Esophagus muscularis mucosa (tissue), 4 donors: ENCODE measurements at regions not wholly inside any gene's neighbourhood (a gene's known extent, or its start where the extent isn't known, plus 50 kb on each side); places are given as distances from the start of the nearest gene placed in this dataset.
A peak's percentile ranks its signal among the peaks of the same experiment; 100 is the strongest.

Source experiments
- DNase-seq: peaks from one replicate; pipeline ENCODE4 v3.0.0-alpha.2; 2017; ENCODE audit errors: extremely low spot score
- H3K27ac ChIP-seq, 4 donors: fragments of 200-600 bp; sonication (generic); replicated peaks in 1 of 4; 1 replicate in 3 of 4; 2 replicates in 1 of 4; pipeline ENCODE4 v1.5.1; 2016 to 2019; ENCODE audit warnings: mild to moderate bottlenecking in 1 of 4
- H3K27me3 ChIP-seq, 4 donors: fragments of 200-600 bp; sonication (generic); one replicate each; pipeline versions ENCODE4 v1.5.1 to v1.6.0; 2016 to 2019
- H3K36me3 ChIP-seq, 4 donors: fragments of 200-600 bp; sonication (generic); one replicate each; pipeline ENCODE4 v1.5.1; 2016 to 2019
- H3K4me1 ChIP-seq, 4 donors: fragments of 200-600 bp; sonication (generic); one replicate each; pipeline ENCODE4 v1.5.1; 2016 to 2019
- H3K4me3 ChIP-seq, 4 donors: fragments of 200-600 bp; sonication (generic); 1 replicate in 2 of 4; 2 replicates in 2 of 4; pipeline ENCODE4 v1.5.1; 2016 to 2019; ENCODE audit warnings: mild to moderate bottlenecking in 4 of 4, moderate library complexity in 1 of 4
- H3K9me3 ChIP-seq, 4 donors: fragments of 200-600 bp; sonication (generic); 1 replicate in 3 of 4; 2 replicates in 1 of 4; pipeline ENCODE4 v1.5.1; 2016 to 2019
- EP300 ChIP-seq: sonication (generic); formaldehyde crosslinking; IDR thresholded peaks from one replicate; pipeline ENCODE4 v1.6.1; 2017; ENCODE audit warnings: antibody characterized with exemption
- POLR2A ChIP-seq: fragments of 450-650 bp; IDR thresholded peaks from one replicate; pipeline ENCODE4 v1.6.1; 2017; ENCODE audit warnings: antibody characterized with exemption, moderate library complexity, mild to moderate bottlenecking, low read depth
- POLR2AphosphoS5 ChIP-seq, 2 donors: sonication (generic); formaldehyde crosslinking; IDR thresholded peaks; one replicate each; pipeline ENCODE4 v1.6.1; 2017; ENCODE audit warnings: antibody characterized with exemption in 2 of 2
- WGBS: methylation state at CpG from one replicate; pipeline ENCODE4 v1.1.5; 2018; 5-methylcytosine and 5-hydroxymethylcytosine counted together
- intact Hi-C: fragments of 100-400 bp; cut with DNase I; formaldehyde crosslinking; loops from one replicate; pipeline ENCODE4 v1.15.1; 2023
- TF ChIP-seq, protein P1 (sequence below), 3 experiments: fragments of 200-600 bp in 2 of 3; fragments of 450-650 bp in 1 of 3; sonication (generic) in 2 of 3; IDR thresholded peaks; one replicate each; pipeline ENCODE4 v1.5.1; 2017 to 2019; ENCODE audit warnings: antibody characterized with exemption in 3 of 3, mild to moderate bottlenecking in 2 of 3, moderate library complexity in 1 of 3

- DNase-seq, result no peak
- Histone ChIP-seq H3K36me3 (no peaks in the 10 kb centered on the region), H3K4me3 (no peak overlapping the region), H3K27me3 (no peaks in the 10 kb centered on the region), H3K9me3 (peaks cover 0 to 12% (median 9%) of the 10 kb centered on the region in 4 donors), H3K4me1 (peaks cover 0 to 18% (median 4%) of the 10 kb centered on the region in 4 donors), H3K27ac (no peak overlapping the region)
- WGBS, result 56% methylated on average over 7 of the region's 7 CpGs
- TF ChIP-seq, protein P1, sequence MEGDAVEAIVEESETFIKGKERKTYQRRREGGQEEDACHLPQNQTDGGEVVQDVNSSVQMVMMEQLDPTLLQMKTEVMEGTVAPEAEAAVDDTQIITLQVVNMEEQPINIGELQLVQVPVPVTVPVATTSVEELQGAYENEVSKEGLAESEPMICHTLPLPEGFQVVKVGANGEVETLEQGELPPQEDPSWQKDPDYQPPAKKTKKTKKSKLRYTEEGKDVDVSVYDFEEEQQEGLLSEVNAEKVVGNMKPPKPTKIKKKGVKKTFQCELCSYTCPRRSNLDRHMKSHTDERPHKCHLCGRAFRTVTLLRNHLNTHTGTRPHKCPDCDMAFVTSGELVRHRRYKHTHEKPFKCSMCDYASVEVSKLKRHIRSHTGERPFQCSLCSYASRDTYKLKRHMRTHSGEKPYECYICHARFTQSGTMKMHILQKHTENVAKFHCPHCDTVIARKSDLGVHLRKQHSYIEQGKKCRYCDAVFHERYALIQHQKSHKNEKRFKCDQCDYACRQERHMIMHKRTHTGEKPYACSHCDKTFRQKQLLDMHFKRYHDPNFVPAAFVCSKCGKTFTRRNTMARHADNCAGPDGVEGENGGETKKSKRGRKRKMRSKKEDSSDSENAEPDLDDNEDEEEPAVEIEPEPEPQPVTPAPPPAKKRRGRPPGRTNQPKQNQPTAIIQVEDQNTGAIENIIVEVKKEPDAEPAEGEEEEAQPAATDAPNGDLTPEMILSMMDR (IDR thresholded peaks at IDR 0.05), result peak; percentile 63 to 73 (median 66)
- no peak for TF ChIP-seq POLR2AphosphoS5 (IDR thresholded peaks at IDR 0.05)
- intact Hi-C loops, result loop anchor here (10.0 kb wide), 1 partner anchor 137 kb away; no protein-coding TSS in a partner anchor
These were observed 318.1 kb downstream of the AEBP2 start for GRCh38 chr12:19757317-19757877.

DNA sequence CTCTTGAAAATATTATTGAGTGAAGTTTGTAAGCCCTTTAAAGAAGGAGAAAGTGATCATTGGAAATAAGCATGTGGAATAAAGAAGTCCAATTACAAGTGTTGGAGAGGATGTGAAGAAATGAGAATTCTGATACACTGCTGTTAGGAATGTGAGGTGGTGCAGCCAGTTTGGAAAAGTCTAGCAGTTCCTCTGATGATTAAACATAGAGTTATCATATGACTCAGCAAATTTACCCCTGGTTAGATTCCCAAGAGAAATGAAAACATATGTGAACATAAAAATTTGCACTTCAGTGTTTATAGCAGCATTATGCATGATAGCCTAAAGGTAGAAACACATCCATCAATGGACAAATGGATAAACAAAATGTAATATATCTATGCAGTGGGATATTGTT, 319.9 kb downstream of the AEBP2 start:
- H3K27me3 ChIP-seq, result no peaks in the 10 kb centered on the region
- H3K27ac ChIP-seq, result no peak overlapping the region
- no peak for TF ChIP-seq EP300
- no peak for TF ChIP-seq POLR2AphosphoS5 (IDR thresholded peaks at IDR 0.05)
- no peak for TF ChIP-seq POLR2A
- TF ChIP-seq, protein P1 (IDR thresholded peaks at IDR 0.05), result no peak
- H3K36me3 ChIP-seq, result no peaks in the 10 kb centered on the region
- no peak overlapping the region for H3K4me3 ChIP-seq
- intact Hi-C loops, result loop anchor here (10.0 kb wide), 1 partner anchor 136 kb away; no protein-coding TSS in a partner anchor
- H3K9me3 ChIP-seq, result no peaks in the 10 kb centered on the region
- DNase-seq, result no peak
- peaks cover 0 to 18% (median 4%) of the 10 kb centered on the region in 4 donors for H3K4me1 ChIP-seq

- no peaks in the 10 kb centered on the region for H3K36me3 ChIP-seq
- no peak for TF ChIP-seq POLR2A
- TF ChIP-seq, protein P1 (IDR thresholded peaks at IDR 0.05), result no peak
- TF ChIP-seq POLR2AphosphoS5 (IDR thresholded peaks at IDR 0.05), result no peak
- no peak for TF ChIP-seq EP300
- H3K27me3 ChIP-seq, result no peaks in the 10 kb centered on the region
- no peaks in the 10 kb centered on the region for H3K9me3 ChIP-seq
- no peak for DNase-seq
- 89% methylated on average over 2 of the region's 2 CpGs for WGBS
- intact Hi-C loops, result no loop called here
- no peak overlapping the region for H3K27ac ChIP-seq
- H3K4me3 ChIP-seq, result no peak overlapping the region
- H3K4me1 ChIP-seq, result peaks cover 0 to 18% (median 4%) of the 10 kb centered on the region in 4 donors
These were observed 321.3 kb downstream of the AEBP2 start for GRCh38 chr12:19760611-19761010.

DNA sequence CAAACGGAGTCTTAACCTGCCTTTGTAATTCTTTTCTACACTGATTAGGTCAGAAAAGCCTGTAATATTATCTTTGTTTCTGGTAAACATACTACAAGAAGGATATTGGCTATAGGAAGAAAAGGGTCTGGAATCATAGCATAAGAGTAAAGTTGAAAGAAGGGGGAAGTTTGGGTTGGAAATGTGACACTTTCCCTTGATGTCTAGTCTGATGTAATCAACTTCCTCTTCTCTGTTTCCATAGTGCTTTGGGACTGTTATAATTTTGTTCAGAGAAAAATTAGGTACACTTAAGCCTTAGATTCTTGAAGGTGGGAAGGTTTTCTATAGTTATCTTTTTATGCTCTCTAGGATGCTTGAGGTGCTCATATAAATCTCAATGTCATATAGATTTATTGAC, 322.2 kb downstream of the AEBP2 start:
- 93% methylated on average over 1 of the region's 1 CpG for WGBS
- H3K36me3 ChIP-seq, result no peaks in the 10 kb centered on the region
- DNase-seq, result no peak
- H3K9me3 ChIP-seq, result no peaks in the 10 kb centered on the region
- no peak overlapping the region for H3K4me3 ChIP-seq
- intact Hi-C loops, result no loop called here
- TF ChIP-seq, protein P1 (IDR thresholded peaks at IDR 0.05), result no peak
- no peak for TF ChIP-seq EP300
- TF ChIP-seq POLR2A, result no peak
- TF ChIP-seq POLR2AphosphoS5 (IDR thresholded peaks at IDR 0.05), result no peak
- no peaks in the 10 kb centered on the region for H3K27me3 ChIP-seq
- H3K27ac ChIP-seq, result no peak overlapping the region
- H3K4me1 ChIP-seq, result peaks cover 0 to 18% (median 4%) of the 10 kb centered on the region in 4 donors

DNA sequence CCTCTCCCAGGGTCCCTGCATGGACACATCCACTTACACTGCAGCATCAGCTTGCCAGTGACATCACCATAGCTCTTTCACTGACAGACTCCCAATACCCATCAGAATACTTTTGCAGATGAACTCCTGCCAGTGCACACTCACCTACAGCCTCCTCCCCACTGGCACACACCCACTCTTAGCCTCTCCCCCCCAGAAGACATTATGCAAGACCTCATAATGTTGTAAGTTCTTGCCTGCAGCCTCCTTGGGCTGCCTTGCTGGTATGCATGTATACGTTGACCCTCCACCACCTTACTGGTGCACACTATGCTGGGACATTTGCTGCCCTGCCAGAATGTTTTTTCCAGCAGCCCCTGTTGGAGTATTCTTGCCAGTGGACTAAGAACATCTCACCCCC, 324.2 kb downstream of the AEBP2 start:
- no peaks in the 10 kb centered on the region for H3K36me3 ChIP-seq
- no peak for DNase-seq
- H3K4me3 ChIP-seq, result no peak overlapping the region
- intact Hi-C loops, result no loop called here
- TF ChIP-seq, protein P1 (IDR thresholded peaks at IDR 0.05), result no peak
- TF ChIP-seq POLR2AphosphoS5 (IDR thresholded peaks at IDR 0.05) (no peak), EP300 (no peak), POLR2A (no peak)
- WGBS, result 95% methylated on average over 1 of the region's 1 CpG
- H3K27ac ChIP-seq, result no peak overlapping the region
- peaks cover 0 to 9% (median 2%) of the 10 kb centered on the region in 4 donors for H3K4me1 ChIP-seq
- no peaks in the 10 kb centered on the region for H3K9me3 ChIP-seq
- H3K27me3 ChIP-seq, result no peaks in the 10 kb centered on the region
